ENCODE measurements at regions not wholly inside any gene's neighbourhood (a gene's known extent, or its start where the extent isn't known, plus 50 kb on each side); places are given as distances from the start of the nearest gene placed in this dataset.

DNA sequence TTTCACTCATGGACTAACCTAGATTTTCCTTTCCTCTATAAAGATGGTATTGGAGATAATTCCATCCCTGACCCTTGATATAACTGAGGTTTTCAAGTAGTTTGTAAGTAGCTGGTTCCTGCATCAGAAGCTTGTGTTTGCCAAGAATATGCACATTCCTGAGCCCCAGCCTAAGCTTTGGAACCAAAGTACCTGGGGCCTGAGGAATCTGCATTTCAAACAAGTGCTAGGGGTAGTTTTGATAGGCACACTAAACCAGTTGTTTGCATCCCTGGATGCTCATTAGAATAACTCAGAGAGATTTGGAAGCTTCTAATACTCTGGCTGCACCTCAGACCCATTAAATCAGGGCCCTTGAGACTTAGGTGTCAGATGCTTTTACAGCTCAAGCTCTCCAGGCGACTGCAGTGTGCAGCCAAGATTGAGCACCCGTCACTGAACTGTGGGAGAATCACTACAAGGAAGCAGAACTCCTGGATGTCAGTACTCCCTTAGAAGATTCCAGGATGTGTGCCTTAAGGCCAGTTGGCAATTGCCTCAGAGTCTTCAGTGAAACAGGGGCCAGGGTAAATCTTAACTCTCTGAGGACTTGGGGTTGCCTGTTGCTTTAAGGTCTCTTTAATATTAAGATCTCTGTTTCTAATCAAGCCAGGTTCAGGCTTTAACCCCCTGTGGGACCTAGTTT lies 565.0 kb downstream of the REEP3 start:
- Histone ChIP-seq H3K4me3 (ENCODE audit: low read length) (no peak overlapping the region), H3K27ac (ENCODE audit: low read length) (no peak overlapping the region), H3K36me3 (ENCODE audit: control insufficient read depth, insufficient read depth, low read length) (no peaks in the 10 kb centered on the region), H3K27me3 (ENCODE audit: control insufficient read depth, insufficient read depth, low read length) (no peaks in the 10 kb centered on the region), H3K4me1 (ENCODE audit: control insufficient read depth, insufficient read depth, low read length) (peaks cover 3% of the 10 kb centered on the region), H3K9me3 (replicated peaks; ENCODE audit: control insufficient read depth, low read depth, low read length) (no peaks in the 10 kb centered on the region)
- peak; percentile 15 for DNase-seq
- 43% methylated on average over 2 of the region's 2 CpGs for WGBS (ENCODE audit: insufficient coverage)

GRCh38 chr10:64089648-64090047 lies 568.4 kb downstream of the REEP3 start:
- H3K4me3 ChIP-seq (ENCODE audit: low read length), result no peak overlapping the region
- peak; percentile 20 for DNase-seq
- peaks cover 3% of the 10 kb centered on the region for H3K4me1 ChIP-seq (ENCODE audit: control insufficient read depth, insufficient read depth, low read length)
- H3K27ac ChIP-seq (ENCODE audit: low read length), result no peak overlapping the region
- no peaks in the 10 kb centered on the region for H3K9me3 ChIP-seq (replicated peaks; ENCODE audit: control insufficient read depth, low read depth, low read length)
- H3K27me3 ChIP-seq (ENCODE audit: control insufficient read depth, insufficient read depth, low read length), result no peaks in the 10 kb centered on the region
- whole genome bisulfite sequencing (ENCODE audit: insufficient coverage), result 40% methylated on average over 1 of the region's 2 CpGs
- no peaks in the 10 kb centered on the region for H3K36me3 ChIP-seq (ENCODE audit: control insufficient read depth, insufficient read depth, low read length)

DNA sequence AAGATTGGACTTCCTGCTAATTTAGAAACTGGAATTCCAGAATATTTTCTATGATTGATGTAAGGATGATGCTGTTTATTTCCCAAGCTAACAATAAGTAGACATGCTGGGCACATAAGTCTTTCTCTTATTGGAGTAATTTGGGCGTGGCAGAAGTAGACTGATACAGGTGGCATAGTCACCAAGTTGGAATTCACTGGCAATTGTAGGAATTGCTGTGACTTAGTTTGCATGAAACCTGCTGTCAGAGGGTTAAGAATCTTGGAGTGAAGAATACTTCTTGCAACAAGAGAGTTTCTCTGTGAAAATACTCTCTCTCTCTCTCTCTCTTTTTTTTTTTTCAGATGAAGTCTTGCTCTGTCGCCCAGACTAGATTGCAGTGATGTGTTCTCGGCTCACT lies 569.7 kb downstream of the REEP3 start:
- WGBS (ENCODE audit: insufficient coverage), result no CpG with 5 or more reads among the region's 3 CpGs
- Histone ChIP-seq H3K4me1 (ENCODE audit: control insufficient read depth, insufficient read depth, low read length) (peaks cover 3% of the 10 kb centered on the region), H3K36me3 (ENCODE audit: control insufficient read depth, insufficient read depth, low read length) (no peaks in the 10 kb centered on the region), H3K27me3 (ENCODE audit: control insufficient read depth, insufficient read depth, low read length) (no peaks in the 10 kb centered on the region), H3K9me3 (replicated peaks; ENCODE audit: control insufficient read depth, low read depth, low read length) (no peaks in the 10 kb centered on the region), H3K4me3 (ENCODE audit: low read length) (no peak overlapping the region), H3K27ac (ENCODE audit: low read length) (no peak overlapping the region)
- no peak for DNase-seq

GRCh38 chr10:64091897-64092296 lies 570.7 kb downstream of the REEP3 start:
- Histone ChIP-seq H3K27me3 (ENCODE audit: control insufficient read depth, insufficient read depth, low read length) (no peaks in the 10 kb centered on the region), H3K9me3 (replicated peaks; ENCODE audit: control insufficient read depth, low read depth, low read length) (no peaks in the 10 kb centered on the region), H3K36me3 (ENCODE audit: control insufficient read depth, insufficient read depth, low read length) (no peaks in the 10 kb centered on the region), H3K27ac (ENCODE audit: low read length) (no peak overlapping the region), H3K4me1 (ENCODE audit: control insufficient read depth, insufficient read depth, low read length) (peaks cover 3% of the 10 kb centered on the region), H3K4me3 (ENCODE audit: low read length) (no peak overlapping the region)
- WGBS (ENCODE audit: insufficient coverage), result no CpG with 5 or more reads among the region's 4 CpGs
- no peak for DNase-seq

DNA sequence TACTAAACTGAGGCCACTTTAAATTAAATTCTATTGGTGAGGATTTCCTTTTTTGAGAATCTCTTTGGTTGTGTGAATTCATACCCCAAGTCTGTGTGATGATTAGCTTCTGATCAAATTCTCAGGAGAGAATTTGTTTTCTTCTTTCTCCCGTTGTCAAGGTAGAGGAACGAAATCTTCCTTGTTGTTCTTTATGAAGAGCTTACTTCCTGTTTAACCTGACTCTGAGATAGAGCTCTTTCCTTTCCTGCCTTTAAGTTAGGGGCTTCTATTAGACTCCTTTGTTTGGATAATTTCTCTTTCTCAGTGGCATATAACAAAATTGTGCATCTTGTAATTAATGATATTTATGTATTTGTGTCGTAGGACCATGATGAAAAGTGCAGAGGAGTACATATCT lies 572.1 kb downstream of the REEP3 start:
- no peaks in the 10 kb centered on the region for H3K36me3 ChIP-seq (ENCODE audit: control insufficient read depth, insufficient read depth, low read length)
- WGBS (ENCODE audit: insufficient coverage), result no CpG with 5 or more reads among the region's 3 CpGs
- no peak overlapping the region for H3K27ac ChIP-seq (ENCODE audit: low read length)
- peaks cover 3% of the 10 kb centered on the region for H3K4me1 ChIP-seq (ENCODE audit: control insufficient read depth, insufficient read depth, low read length)
- H3K4me3 ChIP-seq (ENCODE audit: low read length), result no peak overlapping the region
- DNase-seq, result no peak
- H3K27me3 ChIP-seq (ENCODE audit: control insufficient read depth, insufficient read depth, low read length), result no peaks in the 10 kb centered on the region
- H3K9me3 ChIP-seq (replicated peaks; ENCODE audit: control insufficient read depth, low read depth, low read length), result no peaks in the 10 kb centered on the region

- no CpG with 5 or more reads among the region's 3 CpGs for WGBS (ENCODE audit: insufficient coverage)
- H3K4me3 ChIP-seq (ENCODE audit: low read length), result no peak overlapping the region
- no peaks in the 10 kb centered on the region for H3K9me3 ChIP-seq (replicated peaks; ENCODE audit: control insufficient read depth, low read depth, low read length)
- H3K27me3 ChIP-seq (ENCODE audit: control insufficient read depth, insufficient read depth, low read length), result no peaks in the 10 kb centered on the region
- H3K4me1 ChIP-seq (ENCODE audit: control insufficient read depth, insufficient read depth, low read length), result peaks cover 3% of the 10 kb centered on the region
- no peaks in the 10 kb centered on the region for H3K36me3 ChIP-seq (ENCODE audit: control insufficient read depth, insufficient read depth, low read length)
- H3K27ac ChIP-seq (ENCODE audit: low read length), result no peak overlapping the region
- no peak for DNase-seq
These were observed 572.8 kb downstream of the REEP3 start for GRCh38 chr10:64093946-64094535.

DNA sequence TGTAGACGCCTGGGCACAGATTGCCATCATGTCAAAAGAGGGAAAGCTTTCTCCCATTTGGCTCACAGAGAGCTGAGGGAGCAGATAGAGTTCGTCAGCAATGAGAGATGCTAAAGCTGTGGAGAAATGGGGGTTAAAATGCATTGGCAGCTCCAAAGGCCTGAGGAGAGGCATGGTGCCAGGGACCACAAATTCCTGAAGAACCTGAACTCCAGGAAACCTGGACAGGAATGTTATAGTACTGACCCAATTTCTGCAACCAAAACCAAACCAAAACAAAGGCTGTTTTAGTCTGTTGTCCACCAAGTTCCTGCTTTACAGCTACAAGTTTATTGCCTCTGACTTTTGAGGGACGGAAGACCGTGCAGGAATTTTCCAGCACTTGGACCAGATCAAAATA lies 575.7 kb downstream of the REEP3 start:
- no peaks in the 10 kb centered on the region for H3K9me3 ChIP-seq (replicated peaks; ENCODE audit: control insufficient read depth, low read depth, low read length)
- H3K4me1 ChIP-seq (ENCODE audit: control insufficient read depth, insufficient read depth, low read length), result no peaks in the 10 kb centered on the region
- H3K36me3 ChIP-seq (ENCODE audit: control insufficient read depth, insufficient read depth, low read length), result no peaks in the 10 kb centered on the region
- H3K4me3 ChIP-seq (ENCODE audit: low read length), result no peak overlapping the region
- no peak overlapping the region for H3K27ac ChIP-seq (ENCODE audit: low read length)
- H3K27me3 ChIP-seq (ENCODE audit: control insufficient read depth, insufficient read depth, low read length), result no peaks in the 10 kb centered on the region
- 89% methylated on average over 2 of the region's 4 CpGs for WGBS (ENCODE audit: insufficient coverage)
- no peak for DNase-seq

- 100% methylated on average over 1 of the region's 9 CpGs for WGBS (ENCODE audit: insufficient coverage)
- no peak overlapping the region for H3K27ac ChIP-seq (ENCODE audit: low read length)
- no peaks in the 10 kb centered on the region for H3K9me3 ChIP-seq (replicated peaks; ENCODE audit: control insufficient read depth, low read depth, low read length)
- H3K4me3 ChIP-seq (ENCODE audit: low read length), result no peak overlapping the region
- H3K27me3 ChIP-seq (ENCODE audit: control insufficient read depth, insufficient read depth, low read length), result no peaks in the 10 kb centered on the region
- no peaks in the 10 kb centered on the region for H3K4me1 ChIP-seq (ENCODE audit: control insufficient read depth, insufficient read depth, low read length)
- no peaks in the 10 kb centered on the region for H3K36me3 ChIP-seq (ENCODE audit: control insufficient read depth, insufficient read depth, low read length)
- DNase-seq, result no peak
These were observed 576.4 kb downstream of the REEP3 start for GRCh38 chr10:64097391-64098122.

GRCh38 chr10:64098994-64099393 lies 577.8 kb downstream of the REEP3 start:
- H3K27me3 ChIP-seq (ENCODE audit: control insufficient read depth, insufficient read depth, low read length), result no peaks in the 10 kb centered on the region
- WGBS (ENCODE audit: insufficient coverage), result no CpG with 5 or more reads among the region's 1 CpG
- H3K4me3 ChIP-seq (ENCODE audit: low read length), result no peak overlapping the region
- no peak for DNase-seq
- no peaks in the 10 kb centered on the region for H3K36me3 ChIP-seq (ENCODE audit: control insufficient read depth, insufficient read depth, low read length)
- H3K27ac ChIP-seq (ENCODE audit: low read length), result no peak overlapping the region
- H3K4me1 ChIP-seq (ENCODE audit: control insufficient read depth, insufficient read depth, low read length), result no peaks in the 10 kb centered on the region
- no peaks in the 10 kb centered on the region for H3K9me3 ChIP-seq (replicated peaks; ENCODE audit: control insufficient read depth, low read depth, low read length)

GRCh38 chr10:64101606-64102263 lies 580.5 kb downstream of the REEP3 start:
- no peaks in the 10 kb centered on the region for H3K36me3 ChIP-seq (ENCODE audit: control insufficient read depth, insufficient read depth, low read length)
- WGBS (ENCODE audit: insufficient coverage), result 33% methylated on average over 1 of the region's 3 CpGs
- no peaks in the 10 kb centered on the region for H3K27me3 ChIP-seq (ENCODE audit: control insufficient read depth, insufficient read depth, low read length)
- peak; percentile 43 for DNase-seq
- no peaks in the 10 kb centered on the region for H3K4me1 ChIP-seq (ENCODE audit: control insufficient read depth, insufficient read depth, low read length)
- no peak overlapping the region for H3K4me3 ChIP-seq (ENCODE audit: low read length)
- H3K27ac ChIP-seq (ENCODE audit: low read length), result no peak overlapping the region
- H3K9me3 ChIP-seq (replicated peaks; ENCODE audit: control insufficient read depth, low read depth, low read length), result no peaks in the 10 kb centered on the region
